ENCODE measurements at regions not wholly inside any gene's neighbourhood (a gene's known extent, or its start where the extent isn't known, plus 50 kb on each side); places are given as distances from the start of the nearest gene placed in this dataset.
A peak's percentile ranks its signal among the peaks of the same experiment; 100 is the strongest.

DNA sequence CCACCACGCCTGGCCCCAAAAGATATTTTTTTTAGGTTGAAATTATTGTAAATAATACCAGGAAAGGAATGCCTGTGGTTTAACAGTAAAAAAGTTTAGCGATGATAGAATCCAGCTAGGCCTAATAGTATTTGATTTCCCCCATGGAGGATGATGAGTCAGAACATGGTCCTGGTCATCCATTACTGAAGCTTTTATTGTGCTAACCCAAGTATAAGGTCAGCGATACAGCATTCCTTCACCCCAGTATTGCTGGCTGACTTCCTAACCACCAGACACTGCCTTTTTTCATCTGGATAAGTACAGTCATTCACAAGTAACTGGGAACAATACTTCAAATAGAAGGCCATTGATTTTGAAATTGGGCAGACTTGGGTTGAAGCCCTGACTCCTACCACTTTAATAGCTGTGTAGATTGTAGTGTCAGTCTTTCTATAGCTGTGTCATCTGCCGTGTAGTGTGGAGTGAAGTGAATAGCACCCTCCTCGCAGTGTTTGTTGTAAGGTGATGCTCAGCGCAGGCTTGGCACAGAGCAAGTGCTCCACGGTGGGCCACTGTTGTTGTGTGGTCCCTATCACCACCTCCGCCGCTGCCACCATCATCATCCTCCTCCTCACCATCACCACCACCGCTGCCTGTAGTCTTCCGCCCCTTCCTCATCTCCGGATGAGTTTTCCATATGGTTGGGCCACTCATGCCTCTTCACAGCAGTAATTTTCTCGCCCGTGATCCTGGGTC lies 436.0 kb upstream of the TPM1 start:
- DNase-seq: no peak

DNA sequence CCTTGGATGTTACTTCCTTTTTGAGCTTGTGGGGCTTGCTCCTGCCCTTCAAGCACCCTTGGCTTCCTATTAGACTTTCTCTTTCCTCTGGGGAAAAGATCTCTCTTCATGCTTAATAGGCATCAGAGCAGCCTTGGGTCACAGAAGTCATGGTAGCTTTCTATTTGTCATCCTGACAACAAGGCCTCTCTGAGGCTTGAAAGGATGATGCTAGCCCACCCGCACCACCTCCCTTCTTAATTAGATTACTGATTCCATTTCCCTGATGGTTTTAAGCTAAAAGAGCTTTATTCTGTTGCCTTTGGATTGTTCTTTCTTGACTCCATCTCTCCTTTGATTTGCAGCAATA lies 435.5 kb upstream of the TPM1 start:
- DNase-seq: no peak

DNA sequence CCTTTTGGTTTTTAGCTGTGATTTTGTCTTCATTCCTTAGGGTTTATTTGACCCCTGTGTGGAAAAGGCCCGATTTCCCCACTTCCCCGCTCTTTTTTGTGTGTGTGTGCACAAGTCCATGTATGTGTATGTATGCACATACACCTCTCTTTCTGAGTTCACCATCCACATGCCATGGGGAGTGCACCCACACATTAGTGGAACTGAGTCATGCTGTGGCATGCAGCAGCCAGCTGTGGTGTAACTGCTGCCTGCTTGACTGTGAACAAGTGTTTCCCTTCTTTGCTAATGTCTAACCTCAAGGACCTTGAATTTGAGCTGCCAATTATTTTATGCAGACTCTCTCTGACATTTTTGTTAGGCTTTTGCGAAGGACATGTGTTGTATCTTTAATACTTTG lies 434.9 kb upstream of the TPM1 start:
- DNase-seq: no peak

DNA sequence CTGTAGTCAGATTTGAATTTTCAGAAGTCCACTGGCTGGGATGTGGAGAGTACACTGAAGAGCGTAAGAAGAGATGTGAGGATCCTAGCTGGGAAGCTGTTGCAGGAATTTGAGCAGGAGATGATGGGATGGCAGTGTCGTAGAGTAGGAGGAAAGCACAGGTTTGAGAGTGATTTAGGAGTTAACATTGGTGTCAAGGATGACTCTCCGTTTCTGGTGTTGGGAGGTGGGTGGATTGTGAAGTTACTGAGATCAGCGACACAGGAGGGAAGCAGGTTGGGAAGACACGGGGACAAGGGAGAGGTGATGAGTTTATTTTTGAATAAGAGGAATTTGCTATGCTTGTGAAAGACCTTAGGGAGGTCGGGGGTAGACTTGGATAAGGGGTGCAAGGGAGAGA lies 434.2 kb upstream of the TPM1 start:
- DNase-seq: no peak

DNA sequence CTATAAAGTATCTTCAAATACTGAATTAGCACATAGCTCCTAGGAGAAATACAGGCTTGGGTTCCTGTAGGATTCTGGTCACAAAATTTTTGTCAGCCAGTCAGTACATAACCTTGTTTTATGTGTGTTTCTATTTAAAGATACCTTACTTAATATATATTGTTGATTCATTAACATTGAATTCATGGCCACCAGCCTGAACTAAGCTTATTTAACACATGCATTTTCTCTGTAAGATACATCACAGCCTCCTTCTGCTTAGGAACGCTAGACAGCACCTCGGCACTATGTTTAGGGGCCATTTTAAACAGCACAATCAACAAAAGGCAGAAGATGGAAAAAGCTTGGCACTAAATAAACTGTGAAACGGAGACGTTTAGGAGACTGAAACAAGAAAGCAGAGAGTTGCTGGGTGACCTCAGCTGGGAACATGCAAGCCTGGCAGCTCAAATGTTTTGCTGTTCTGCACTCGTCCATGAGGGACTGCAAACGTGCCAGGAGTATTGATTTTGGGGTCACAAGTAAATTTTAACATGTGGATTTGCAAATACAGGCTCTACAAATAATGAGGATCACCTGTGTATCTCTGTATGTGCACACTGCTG lies 432.2 kb upstream of the TPM1 start:
- peak in 1 of 51 donors; percentile 3 for DNase-seq

DNA sequence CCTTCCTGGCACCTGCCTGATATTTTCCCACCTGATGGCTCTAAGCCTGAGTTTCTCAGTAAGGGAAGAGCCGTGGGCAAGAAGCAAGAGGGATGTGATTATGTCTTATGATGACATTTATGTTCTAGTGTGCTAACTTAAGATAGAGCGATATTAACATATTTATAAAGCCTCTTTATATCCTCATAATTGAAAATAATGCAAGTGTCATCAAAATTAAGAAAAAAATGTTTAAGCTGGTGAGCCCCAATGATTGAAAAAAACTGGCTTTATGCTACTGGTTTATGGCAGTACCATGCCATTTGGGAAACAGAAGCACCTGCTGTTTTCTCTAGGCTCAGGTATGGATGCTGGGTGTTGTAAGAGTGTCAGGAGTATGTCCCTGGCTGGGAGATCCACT lies 431.5 kb upstream of the TPM1 start:
- DNase-seq: no peak

DNA sequence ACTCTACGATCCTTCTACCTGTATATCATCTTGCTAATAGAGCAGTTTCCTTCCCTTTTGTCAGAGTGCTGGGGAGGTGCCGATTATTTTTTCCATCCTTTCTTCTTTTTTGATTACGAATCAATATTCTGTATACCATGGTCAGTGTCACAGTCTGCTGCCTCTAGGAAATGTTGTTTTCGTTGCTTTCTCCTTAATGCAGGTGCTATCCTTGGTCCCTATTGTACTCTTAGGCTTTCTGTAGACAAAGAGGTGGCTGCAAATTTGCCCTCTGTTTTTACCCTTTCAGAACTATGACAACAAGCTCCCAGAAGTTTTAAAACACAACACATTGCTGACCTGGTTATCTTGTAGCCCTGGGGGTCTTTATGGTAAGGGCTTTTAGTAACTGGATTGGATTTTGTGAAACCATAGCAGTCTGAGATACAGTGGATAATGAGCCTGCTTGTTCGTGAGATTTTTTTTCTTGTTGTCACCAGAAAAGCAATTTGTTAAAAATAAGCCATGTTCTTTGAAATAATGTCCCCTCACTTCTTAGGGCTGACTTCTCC lies 430.3 kb upstream of the TPM1 start:
- no peak for DNase-seq

DNA sequence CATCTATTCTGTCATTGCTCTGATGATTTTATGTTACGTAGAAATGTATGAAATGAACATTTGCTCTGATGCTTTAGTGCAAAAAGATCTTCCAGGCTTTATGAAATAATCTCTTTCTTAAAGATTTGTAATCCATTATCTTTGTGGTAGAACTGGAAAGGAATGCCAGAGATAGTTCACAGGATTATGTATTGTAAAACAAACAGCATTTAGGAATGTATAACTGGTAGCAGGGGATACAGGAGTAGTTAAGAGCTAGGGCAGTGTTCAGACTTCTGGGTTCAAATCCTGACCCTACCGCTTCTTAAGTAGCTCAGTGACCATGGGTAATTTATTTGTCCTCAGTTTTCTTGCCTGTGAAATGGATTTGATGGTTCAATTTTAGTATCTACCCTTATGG lies 429.8 kb upstream of the TPM1 start:
- no peak for DNase-seq

DNA sequence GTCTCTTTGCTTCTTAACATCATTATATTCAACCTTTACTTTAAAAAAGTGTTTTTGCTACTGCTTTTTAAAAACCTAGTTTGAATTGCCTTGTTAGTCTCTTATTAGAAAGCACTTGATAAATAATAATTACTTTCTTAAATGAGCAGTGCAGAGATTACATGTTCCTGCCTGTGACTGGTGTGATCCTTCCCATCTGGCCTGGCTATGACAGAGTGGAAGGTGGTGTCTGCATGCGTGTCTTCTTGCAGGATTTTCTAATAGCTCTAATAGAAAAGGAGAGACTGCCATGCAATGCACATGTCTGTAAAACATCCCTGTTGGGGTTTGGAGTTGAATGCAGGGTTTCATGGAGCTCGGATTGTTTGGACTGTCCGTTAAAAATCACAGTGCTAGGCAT lies 425.8 kb upstream of the TPM1 start:
- no peak for DNase-seq

DNA sequence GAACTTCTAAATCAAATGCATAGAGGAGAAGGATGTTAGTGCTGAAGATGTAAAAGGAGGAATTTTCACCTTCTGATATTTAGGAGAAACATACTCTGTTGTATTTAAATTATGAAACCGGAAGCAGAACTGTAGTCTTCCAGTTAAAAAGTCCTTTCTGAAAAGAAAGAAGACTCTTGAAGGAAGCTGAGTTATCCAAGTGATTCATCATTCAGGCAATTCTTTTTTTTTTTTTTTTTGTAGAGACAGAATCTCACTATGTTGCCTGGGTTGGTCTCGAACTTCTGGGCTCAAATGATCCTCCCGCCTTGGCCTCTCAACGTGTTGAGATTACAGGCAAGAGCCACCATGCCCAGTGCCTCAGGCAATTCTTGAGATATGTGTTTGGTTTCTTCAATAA lies 424.8 kb upstream of the TPM1 start:
- DNase-seq: no peak

DNA sequence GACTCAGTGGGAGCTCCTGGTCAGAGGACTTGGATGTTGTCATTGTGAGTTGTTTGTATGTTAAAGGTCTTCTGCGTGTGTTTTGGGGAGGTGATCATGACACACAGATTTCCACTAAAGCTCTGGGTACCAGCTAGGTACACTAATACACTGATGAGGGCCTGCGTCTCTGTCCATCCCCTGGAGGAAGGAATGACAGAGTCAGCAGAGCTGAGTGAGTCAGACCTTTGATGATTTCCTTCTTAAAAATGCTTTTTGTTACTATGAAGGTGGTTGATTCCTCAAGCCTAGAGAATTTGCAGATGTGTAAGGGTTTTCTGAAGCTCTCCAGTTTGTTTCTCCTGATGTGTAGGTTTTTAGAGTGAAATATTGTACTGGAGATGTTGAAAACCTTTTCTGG lies 424.1 kb upstream of the TPM1 start:
- DNase-seq: no peak

DNA sequence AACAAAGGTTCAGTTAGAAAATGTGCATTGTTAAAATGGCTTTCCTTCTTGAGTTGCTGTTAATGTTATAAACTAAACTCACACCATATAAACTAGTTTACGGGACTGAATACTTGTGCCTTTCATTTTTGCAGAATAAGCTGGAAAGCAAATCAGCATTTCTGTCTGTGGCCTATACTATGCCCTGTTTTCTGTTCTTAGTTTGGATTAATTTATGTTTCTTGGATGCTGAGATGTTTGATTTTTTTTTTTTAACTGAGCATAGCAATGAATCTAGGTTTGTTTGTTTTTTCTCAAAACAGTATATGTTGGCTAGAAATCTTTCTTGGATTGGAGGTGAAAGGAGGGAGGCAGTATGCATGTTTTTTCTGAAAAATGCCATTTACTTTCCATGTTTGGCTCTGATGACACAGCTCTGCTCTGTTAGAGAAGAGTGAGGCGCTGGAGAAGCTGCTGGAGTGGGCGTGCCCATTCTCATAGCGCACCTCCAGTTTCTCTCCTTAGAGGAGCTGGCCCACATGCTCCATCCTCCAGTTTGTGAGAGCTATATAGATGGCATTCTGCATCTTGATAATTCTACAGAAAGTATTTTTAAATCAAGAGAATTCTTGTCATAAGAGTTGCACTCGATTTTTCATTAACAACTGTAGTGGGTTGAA lies 423.6 kb upstream of the TPM1 start:
- no peak for DNase-seq

DNA sequence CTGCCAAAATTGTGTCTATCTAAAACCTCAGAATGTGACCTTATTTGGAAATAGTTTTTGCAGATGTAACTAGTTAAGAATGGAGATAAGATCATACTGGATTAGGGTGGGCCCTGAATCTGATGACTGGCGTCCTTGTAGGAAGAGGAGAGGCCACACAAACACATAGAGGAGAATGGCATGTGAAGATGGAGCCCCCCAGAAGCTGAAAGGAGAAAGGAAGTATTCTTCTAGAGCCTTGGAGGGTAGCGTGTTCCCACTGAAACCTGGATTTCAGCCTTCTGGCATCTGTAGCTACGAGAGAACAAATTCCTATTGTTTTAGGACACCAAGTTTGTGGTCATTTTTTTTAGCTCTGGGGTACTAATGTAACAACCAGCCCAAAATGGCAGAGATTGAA lies 423.0 kb upstream of the TPM1 start:
- DNase-seq: peak in 1 of 51 donors; percentile 4

DNA sequence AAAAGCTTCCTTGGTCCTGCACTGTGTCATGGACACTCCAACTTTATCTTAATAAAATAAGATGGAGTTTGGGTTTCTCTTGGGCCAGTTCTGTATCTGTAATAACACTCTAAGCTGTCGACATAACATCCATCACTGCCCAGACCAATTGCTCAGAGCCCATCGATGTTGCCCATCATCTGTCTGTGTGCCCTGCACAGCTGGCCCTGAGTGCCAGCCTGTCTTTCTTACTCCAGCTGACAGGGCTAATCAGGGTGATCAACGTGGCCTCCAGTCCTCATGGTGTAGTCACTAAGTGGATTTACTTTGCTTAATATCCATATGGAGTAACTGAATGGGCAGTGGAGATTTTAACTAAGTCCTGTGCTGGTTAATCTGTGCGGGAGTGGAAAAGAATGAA lies 419.8 kb upstream of the TPM1 start:
- DNase-seq: no peak

DNA sequence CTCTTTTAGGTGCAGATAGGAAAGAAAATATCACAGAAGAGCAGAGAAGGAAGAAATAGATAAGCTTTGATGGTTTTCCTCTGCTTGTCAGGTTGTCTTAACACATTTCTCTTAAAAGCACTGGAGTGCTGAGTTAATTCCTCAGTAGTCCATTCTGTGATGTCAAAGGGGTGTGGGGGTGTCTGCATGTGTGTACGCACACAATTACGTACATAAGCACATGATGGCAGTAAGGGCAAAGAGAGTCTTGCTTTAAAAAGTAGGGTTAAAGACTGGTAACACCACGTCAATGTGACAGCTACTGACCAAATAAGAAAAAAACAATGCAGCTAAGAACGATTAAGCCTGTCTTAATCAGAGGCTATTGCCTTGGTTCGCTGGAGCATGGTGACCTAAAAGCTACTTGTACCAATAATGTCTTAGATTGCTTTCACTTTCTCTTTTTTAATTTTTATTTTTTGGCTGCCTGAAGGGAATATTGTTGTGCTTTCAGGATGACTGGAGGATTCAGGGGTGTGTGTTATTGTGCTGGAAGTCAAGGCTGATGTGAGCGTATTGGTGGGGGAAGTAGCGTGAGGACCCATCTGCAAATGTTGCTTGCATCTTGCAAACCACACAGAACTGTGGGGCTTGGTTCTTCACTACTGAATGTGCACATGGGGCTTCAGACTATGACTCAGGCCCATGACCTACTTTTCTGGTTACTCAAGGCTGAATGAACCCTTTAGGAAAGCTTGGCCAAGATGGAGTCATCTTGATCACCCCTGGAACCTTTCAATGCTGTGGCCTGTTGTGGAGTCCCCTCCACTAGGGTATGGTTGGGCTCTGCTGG lies 417.8 kb upstream of the TPM1 start:
- peak in 1 of 51 donors; percentile 32 for DNase-seq

DNA sequence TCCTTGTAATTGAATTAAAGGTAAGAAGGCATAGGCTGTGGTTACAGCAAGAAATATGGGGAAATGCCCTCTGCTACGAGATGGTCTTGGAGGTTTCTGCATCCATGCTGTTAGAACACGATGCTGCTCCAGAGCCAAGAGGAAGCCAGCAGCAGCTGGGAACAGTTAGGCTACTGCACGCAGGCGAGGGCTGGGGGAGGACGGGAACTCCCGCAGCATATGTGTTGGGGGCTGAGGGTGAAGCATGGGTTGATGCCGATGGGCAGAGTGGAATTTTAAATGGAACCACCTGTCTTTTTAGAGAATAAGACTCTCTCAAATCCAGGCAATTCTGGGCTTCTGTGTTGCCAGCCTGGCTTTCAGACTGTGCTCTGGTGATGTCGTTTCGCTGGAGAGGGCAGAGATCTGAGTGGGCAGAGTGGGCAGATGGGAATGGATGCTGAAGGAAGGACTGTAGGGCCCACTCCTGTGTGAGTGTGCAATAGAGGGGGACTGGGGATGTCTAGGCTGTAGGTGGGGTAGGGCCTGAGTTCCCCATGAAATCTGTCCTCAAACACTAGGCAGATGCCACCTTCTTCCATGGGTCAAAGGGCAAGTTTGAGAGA lies 417.0 kb upstream of the TPM1 start:
- DNase-seq: peak in 1 of 51 donors; percentile 30

DNA sequence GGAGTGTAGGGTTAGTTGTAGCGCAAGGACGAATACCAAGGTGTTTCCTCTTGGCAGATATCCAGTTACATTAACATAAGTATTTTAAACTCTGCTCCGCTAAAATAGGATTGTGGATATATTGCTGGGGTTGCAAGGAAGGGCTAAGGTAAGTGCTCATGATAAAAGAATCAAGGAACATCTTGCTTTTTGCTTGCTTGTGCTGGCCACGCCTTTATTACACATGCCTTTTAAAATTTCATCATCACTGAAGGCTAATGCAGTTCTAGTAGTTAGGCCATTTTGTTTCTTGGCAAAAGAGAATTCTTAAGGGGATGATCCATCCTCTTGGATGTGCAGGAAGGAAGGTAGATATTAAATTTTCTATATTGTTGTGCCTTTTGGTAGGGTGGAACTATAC lies 415.6 kb upstream of the TPM1 start:
- DNase-seq: no peak

DNA sequence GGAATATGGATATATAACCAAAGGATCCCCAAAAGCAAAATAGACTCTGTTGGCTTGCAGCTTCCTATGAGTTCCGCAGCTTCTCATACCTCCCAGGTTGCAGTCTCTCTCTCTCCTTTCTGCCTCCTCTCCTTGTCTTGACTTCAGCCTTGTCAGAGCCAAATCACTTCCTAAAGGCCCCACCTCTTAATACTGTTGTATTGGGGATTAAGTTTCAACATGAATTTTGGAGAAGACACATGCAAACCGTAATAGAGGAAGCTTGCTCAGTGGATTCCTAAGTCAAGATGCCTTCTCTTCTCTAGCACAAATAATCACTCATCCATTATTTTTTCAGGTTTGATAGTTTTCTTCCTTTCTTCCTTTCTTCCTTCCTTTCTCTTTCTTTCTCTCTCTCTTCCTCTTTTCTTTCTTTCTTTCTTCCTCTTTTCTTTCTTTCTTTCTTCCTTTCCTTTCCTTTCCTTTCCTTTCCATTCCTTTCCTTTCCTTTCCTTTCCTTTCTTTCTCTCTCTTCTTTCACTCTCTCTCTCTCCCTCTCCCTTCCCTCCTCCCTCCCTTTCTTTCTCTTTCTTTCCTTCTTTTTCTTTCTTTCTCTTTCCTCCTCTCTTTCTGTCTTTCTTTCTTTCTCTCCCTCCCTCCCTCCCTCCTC lies 411.3 kb upstream of the TPM1 start:
- no peak for DNase-seq

DNA sequence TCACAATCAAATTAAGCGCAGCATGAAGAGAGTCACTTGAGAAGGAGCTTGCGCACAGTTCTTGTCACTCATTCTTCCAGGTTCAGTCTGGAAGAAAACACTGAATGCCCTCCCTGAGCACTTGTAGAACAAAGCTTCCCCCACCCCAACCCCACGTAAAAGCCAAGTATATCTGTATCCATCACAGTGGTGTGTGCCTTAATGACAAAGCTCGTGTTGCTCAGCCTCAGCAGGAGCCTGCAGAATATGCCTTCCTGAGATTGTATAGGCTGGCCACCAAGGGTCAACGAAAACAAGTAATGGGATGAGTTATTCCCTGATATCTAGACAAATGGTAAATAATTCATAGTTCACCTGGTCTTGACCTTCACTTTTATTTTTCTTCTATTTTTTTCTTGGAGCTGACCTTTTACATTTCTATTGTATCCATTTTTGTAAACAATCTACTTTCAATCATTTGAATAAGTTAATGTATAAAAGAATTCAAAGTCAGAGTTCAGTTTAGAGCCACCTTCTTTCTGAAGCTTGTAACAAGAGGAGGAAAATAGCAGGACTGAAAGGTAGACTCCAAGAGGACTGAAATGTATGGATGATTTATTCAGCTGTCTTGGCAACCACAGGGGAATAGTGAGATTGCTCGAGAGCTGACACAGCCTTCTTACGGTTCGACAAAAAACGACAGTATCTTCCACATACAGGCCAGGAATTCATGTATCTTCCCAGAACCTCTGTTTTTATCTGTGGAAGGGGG lies 405.5 kb upstream of the TPM1 start:
- no peak for DNase-seq

DNA sequence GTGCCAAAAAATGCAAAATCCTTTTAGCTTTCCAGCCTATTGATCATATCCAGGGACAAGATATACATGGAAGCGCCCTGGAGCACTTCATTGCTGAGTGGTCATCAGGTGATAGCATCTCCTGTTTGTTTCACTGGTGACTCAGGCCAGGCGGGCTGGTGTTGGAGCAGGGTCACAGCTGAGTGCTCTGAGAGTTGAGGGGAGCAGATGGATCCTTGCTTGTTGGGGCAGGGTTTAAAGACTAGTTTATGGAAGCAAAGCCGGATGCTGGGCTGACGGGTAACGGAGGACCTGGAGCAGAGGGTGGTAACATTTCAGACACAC lies 405.0 kb upstream of the TPM1 start:
- no peak for DNase-seq

All from hypothalamus (tissue), 51 donors.